ENCODE measurements at regions not wholly inside any gene's neighbourhood (a gene's known extent, or its start where the extent isn't known, plus 50 kb on each side); places are given as distances from the start of the nearest gene placed in this dataset.

DNA sequence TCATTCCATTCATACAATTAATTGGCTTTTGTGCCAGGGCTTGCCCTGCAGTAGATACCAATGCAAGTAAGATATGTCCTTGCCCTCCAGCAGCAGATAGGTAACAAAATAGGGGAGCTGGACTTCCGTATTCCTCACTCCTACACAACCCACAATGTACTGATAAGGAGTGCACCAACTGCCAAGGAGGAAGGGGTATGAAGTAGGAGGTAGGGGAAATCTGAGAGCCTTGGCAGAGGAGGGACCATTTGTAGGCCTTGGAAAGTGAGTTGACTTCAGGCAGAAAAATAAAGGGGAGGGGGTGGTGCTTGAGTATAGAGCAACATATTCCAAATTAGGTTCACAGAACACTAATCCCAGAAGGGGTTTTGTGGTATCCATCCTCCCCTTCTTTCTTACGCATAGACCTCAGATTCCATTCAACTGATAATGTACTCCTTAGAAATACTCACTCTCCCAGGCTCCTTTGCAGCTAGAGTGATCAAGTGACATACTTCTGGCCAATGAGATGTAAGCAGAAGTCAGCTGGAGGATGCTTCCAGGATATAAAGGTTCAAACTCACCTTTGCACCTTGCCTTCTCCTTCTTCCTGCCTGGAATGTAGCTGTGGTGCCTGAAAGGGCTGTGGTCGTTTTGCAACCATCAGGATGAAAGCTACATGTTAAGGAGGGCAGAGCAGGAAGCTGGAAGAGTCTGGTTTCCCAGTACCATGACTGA, 127.1 kb upstream of the SMAD3 start:
- Histone ChIP-seq H3K36me3 (ENCODE audit: control insufficient read depth, insufficient read depth, low read length) (no peaks in the 10 kb centered on the region), H3K9me3 (ENCODE audit: control insufficient read depth, low read length) (no peaks in the 10 kb centered on the region), H3K27me3 (replicated peaks; ENCODE audit: control insufficient read depth, insufficient read depth, low read length, poor library complexity, severe bottlenecking) (no peaks in the 10 kb centered on the region), H3K4me3 (ENCODE audit: insufficient read depth, low read depth, low read length, poor library complexity, severe bottlenecking) (no peak overlapping the region), H3K4me1 (ENCODE audit: control insufficient read depth, insufficient read depth, low read length, poor library complexity, severe bottlenecking) (no peaks in the 10 kb centered on the region), H3K27ac (ENCODE audit: insufficient read depth, low read length, poor library complexity, severe bottlenecking) (no peak overlapping the region)
- no peak for DNase-seq

DNA sequence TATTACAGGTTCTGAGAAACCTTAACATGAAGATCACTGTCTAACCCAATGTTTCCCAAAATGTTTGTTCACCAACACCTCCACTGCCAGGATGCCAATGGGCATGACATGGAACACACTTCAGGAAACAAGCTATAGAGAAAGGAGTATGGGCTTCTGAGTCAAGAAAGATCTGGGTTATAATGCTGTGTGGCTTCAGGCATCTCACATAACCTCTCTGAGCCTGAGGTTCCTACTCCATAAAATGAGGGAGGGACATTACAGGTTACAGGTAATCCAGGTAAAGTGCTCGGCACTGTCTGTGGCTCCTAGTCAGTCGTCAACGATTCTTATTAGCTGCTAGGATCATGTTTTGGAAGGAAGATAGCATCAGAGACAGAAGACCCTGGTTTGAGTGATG, 126.4 kb upstream of the SMAD3 start:
- H3K9me3 ChIP-seq (ENCODE audit: control insufficient read depth, low read length), result no peaks in the 10 kb centered on the region

DNA sequence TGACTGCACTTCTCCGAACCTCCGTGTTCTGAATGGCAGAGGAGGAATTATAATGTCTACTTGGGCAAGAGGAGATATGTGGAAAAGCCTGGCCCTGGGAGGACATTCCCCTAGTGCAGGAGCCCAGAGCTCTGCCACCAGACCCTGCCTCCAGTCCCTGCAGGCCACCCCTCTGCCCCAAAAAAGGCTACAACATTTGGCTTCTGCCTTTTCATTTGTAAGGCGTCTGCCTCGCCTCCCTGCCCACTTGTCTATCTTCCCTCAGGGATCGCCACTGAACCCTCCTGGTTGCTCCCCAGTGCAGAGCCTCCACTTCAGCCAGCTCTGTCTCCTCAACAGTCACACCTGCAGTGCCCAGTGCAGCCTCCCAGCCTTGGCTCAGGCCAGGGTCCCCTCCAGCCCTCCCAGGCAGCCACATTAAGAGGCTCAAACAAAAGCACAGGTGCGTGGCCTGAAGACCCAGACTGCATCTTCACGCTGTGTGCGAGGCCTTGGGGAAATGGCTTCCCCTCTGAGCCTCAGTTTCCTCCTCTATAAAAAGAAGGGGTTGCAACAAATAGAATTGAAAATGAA, 125.9 kb upstream of the SMAD3 start:
- Histone ChIP-seq H3K27ac (ENCODE audit: insufficient read depth, low read length, poor library complexity, severe bottlenecking) (no peak overlapping the region), H3K9me3 (ENCODE audit: control insufficient read depth, low read length) (no peaks in the 10 kb centered on the region), H3K4me1 (ENCODE audit: control insufficient read depth, insufficient read depth, low read length, poor library complexity, severe bottlenecking) (no peaks in the 10 kb centered on the region), H3K36me3 (ENCODE audit: control insufficient read depth, insufficient read depth, low read length) (no peaks in the 10 kb centered on the region), H3K4me3 (ENCODE audit: insufficient read depth, low read depth, low read length, poor library complexity, severe bottlenecking) (no peak overlapping the region), H3K27me3 (replicated peaks; ENCODE audit: control insufficient read depth, insufficient read depth, low read length, poor library complexity, severe bottlenecking) (no peaks in the 10 kb centered on the region)
- DNase-seq, result no peak

More for the DNA sequence above, 126.4 kb upstream of the SMAD3 start:
- Histone ChIP-seq H3K27ac (ENCODE audit: insufficient read depth, low read length, poor library complexity, severe bottlenecking) (no peak overlapping the region), H3K4me1 (ENCODE audit: control insufficient read depth, insufficient read depth, low read length, poor library complexity, severe bottlenecking) (no peaks in the 10 kb centered on the region), H3K4me3 (ENCODE audit: insufficient read depth, low read depth, low read length, poor library complexity, severe bottlenecking) (no peak overlapping the region), H3K27me3 (replicated peaks; ENCODE audit: control insufficient read depth, insufficient read depth, low read length, poor library complexity, severe bottlenecking) (no peaks in the 10 kb centered on the region), H3K36me3 (ENCODE audit: control insufficient read depth, insufficient read depth, low read length) (no peaks in the 10 kb centered on the region)
- no peak for DNase-seq

DNA sequence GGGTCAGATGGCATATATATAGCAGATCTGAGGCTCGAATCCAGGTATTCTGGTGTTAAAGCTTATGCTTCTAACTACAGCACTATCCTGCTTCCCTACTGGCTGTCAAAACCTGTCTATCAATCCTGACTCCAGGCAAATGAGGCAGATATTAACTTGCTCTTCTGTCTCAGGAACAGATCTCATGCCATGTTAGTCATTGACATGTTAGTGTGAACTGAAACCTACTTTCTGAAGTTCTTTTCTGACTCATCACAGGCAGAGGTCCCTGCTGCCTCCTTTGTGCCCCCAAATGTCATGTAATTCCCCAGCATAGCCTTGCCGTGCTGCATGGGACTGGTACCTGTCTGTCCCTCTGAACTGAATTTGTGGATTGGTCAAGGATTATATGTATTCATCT, 125.0 kb upstream of the SMAD3 start:
- Histone ChIP-seq H3K9me3 (ENCODE audit: control insufficient read depth, low read length) (no peaks in the 10 kb centered on the region), H3K27ac (ENCODE audit: insufficient read depth, low read length, poor library complexity, severe bottlenecking) (no peak overlapping the region), H3K4me1 (ENCODE audit: control insufficient read depth, insufficient read depth, low read length, poor library complexity, severe bottlenecking) (no peaks in the 10 kb centered on the region), H3K27me3 (replicated peaks; ENCODE audit: control insufficient read depth, insufficient read depth, low read length, poor library complexity, severe bottlenecking) (no peaks in the 10 kb centered on the region), H3K4me3 (ENCODE audit: insufficient read depth, low read depth, low read length, poor library complexity, severe bottlenecking) (no peak overlapping the region), H3K36me3 (ENCODE audit: control insufficient read depth, insufficient read depth, low read length) (no peaks in the 10 kb centered on the region)
- DNase-seq, result no peak

DNA sequence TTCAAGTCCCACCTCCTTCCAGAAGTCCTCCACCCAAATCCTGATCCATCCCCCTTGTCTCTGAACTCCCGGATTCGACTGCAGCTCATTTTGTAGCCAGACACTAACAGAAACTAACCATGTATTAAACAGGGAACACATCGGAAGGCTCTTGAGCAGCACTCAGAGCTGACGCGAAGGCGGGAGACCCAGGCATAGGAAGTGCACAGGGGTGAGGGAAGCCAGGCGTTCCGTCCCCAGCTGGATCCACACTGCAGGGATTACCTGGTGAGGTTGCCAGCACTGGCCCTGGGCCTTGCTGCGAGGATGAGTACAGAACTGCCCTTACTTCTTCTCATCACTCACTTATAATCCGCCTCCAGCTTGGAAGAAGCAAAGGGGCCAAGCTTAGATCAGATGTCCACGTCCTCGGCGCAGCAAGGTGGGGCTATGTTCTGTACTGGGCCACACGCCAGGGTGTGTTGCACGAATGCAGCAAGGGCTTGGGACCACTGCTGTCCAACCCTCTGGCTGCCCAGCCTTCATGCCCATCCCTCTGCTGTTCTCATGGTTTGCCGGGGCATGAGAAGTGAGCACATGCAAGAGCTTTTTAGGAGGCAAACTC, 124.2 kb upstream of the SMAD3 start:
- Histone ChIP-seq H3K27me3 (replicated peaks; ENCODE audit: control insufficient read depth, insufficient read depth, low read length, poor library complexity, severe bottlenecking) (no peaks in the 10 kb centered on the region), H3K4me3 (ENCODE audit: insufficient read depth, low read depth, low read length, poor library complexity, severe bottlenecking) (no peak overlapping the region), H3K9me3 (ENCODE audit: control insufficient read depth, low read length) (no peaks in the 10 kb centered on the region), H3K27ac (ENCODE audit: insufficient read depth, low read length, poor library complexity, severe bottlenecking) (no peak overlapping the region), H3K36me3 (ENCODE audit: control insufficient read depth, insufficient read depth, low read length) (no peaks in the 10 kb centered on the region), H3K4me1 (ENCODE audit: control insufficient read depth, insufficient read depth, low read length, poor library complexity, severe bottlenecking) (no peaks in the 10 kb centered on the region)
- DNase-seq, result no peak

DNA sequence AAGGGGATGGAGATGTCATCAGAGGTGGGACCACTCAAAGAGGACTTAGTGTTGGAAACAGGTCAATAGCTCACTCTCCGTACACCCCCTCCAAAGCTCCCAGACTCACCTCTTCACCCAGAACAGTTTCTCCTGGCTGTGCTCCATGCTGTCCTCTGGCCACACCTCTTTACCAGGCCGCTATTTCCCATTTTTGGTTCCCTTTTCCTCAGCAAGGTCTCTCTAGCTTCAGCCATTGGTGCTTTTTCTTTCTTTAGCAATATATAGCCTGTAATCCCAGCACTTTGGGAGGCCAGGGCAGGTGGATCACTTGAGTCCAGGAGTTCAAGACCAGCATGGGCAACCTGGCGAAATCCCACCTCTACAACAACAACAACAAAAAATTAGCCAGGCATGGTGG, 123.6 kb upstream of the SMAD3 start:
- DNase-seq, result no peak
- no peaks in the 10 kb centered on the region for H3K4me1 ChIP-seq (ENCODE audit: control insufficient read depth, insufficient read depth, low read length, poor library complexity, severe bottlenecking)

DNA sequence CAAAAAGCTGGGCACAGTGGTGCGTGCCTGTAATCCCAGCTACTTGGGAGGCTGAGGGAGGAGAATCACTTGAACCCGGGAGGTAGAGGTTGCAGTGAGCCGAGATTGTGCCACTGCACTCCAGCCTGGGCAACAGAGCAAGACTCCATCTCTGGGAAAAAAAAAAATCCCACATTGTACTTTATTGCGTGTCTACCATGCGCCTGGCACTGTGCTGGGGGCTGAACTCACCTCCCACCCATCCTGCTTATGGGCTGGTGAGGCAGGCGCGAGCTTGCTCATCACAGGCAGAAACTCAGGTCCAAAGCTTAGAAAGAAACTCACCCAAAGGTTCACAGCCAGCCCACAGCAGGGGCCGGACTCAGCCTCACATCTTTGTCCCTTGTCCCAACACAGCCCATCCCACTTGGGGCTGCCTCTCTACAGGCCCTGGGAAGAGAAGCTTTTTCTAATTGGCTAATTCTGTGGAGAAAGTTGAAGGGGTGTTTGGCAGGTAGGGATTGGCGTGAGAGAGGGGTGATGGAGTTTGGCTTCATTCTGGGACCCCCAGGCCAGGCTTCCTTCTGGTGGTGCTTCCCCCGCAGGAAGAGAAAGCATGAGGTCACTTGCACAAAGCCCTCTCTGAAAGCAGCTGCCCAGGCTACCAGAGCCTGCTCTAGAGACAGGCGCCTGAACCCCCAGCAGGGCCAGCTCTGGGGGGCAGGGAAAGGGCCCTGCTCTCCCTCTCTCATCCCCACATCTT, 122.6 kb upstream of the SMAD3 start:
- no peak overlapping the region for H3K4me3 ChIP-seq (ENCODE audit: insufficient read depth, low read depth, low read length, poor library complexity, severe bottlenecking)
- no peaks in the 10 kb centered on the region for H3K4me1 ChIP-seq (ENCODE audit: control insufficient read depth, insufficient read depth, low read length, poor library complexity, severe bottlenecking)
- DNase-seq, result no peak
- H3K36me3 ChIP-seq (ENCODE audit: control insufficient read depth, insufficient read depth, low read length), result no peaks in the 10 kb centered on the region
- no peaks in the 10 kb centered on the region for H3K9me3 ChIP-seq (ENCODE audit: control insufficient read depth, low read length)
- no peak overlapping the region for H3K27ac ChIP-seq (ENCODE audit: insufficient read depth, low read length, poor library complexity, severe bottlenecking)
- no peaks in the 10 kb centered on the region for H3K27me3 ChIP-seq (replicated peaks; ENCODE audit: control insufficient read depth, insufficient read depth, low read length, poor library complexity, severe bottlenecking)

More for the DNA sequence above, 123.6 kb upstream of the SMAD3 start:
- no peaks in the 10 kb centered on the region for H3K9me3 ChIP-seq (ENCODE audit: control insufficient read depth, low read length)
- no peaks in the 10 kb centered on the region for H3K27me3 ChIP-seq (replicated peaks; ENCODE audit: control insufficient read depth, insufficient read depth, low read length, poor library complexity, severe bottlenecking)
- no peak overlapping the region for H3K27ac ChIP-seq (ENCODE audit: insufficient read depth, low read length, poor library complexity, severe bottlenecking)
- no peak overlapping the region for H3K4me3 ChIP-seq (ENCODE audit: insufficient read depth, low read depth, low read length, poor library complexity, severe bottlenecking)
- H3K36me3 ChIP-seq (ENCODE audit: control insufficient read depth, insufficient read depth, low read length), result no peaks in the 10 kb centered on the region

DNA sequence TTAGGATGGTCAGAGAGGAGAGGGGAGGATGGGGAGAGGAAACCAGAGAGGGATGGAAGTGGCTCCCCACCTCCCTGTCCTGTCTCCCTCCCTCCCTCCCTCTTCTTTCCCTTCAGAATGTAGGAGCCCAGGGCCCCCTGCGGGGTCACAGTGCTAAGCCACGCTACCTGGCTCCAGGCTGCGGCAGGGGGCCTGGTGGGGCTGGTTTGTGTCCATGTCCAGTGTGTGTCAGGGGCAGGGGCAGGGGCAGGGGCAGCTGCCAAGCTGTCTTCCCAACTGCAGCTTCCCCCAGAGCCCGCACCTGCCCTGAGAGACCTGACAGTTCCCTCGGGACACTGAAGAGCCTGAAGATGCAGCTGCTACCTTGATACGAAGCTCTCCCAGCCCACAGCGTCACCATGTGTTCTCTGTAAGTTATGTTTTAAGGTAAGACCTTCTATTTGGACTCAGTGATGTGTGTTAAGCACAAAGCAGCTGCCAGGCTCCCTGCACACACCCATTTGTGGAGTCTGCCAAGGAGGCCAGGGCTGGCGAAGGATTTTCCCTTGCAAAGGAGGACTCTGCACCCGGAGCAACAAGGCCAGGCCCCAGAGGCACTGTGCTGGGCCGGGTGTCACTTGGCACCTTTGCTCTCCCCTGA, 121.8 kb upstream of the SMAD3 start:
- H3K27me3 ChIP-seq (replicated peaks; ENCODE audit: control insufficient read depth, insufficient read depth, low read length, poor library complexity, severe bottlenecking), result no peaks in the 10 kb centered on the region
- no peaks in the 10 kb centered on the region for H3K4me1 ChIP-seq (ENCODE audit: control insufficient read depth, insufficient read depth, low read length, poor library complexity, severe bottlenecking)

DNA sequence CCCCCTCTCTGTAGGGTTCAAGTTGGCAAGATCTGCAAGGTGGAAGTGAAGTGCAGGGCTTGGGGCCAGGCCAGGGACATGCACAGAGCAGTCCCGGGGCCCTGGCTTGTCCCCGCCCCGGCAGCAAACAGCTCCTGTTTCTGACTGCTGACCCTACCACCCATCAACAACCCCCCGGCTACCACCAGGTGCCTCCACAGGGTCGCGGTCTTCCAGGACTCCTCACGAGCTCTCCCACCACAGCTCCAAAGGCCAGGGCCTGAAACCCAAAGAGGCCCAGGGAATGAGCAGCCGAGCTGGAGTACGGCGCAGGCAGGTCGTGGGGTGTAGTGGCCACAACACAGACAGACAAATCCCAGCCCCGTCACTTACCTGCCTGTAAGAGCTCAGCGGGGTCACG, 121.3 kb upstream of the SMAD3 start:
- Histone ChIP-seq H3K4me3 (ENCODE audit: insufficient read depth, low read depth, low read length, poor library complexity, severe bottlenecking) (no peak overlapping the region), H3K27me3 (replicated peaks; ENCODE audit: control insufficient read depth, insufficient read depth, low read length, poor library complexity, severe bottlenecking) (no peaks in the 10 kb centered on the region), H3K27ac (ENCODE audit: insufficient read depth, low read length, poor library complexity, severe bottlenecking) (no peak overlapping the region), H3K36me3 (ENCODE audit: control insufficient read depth, insufficient read depth, low read length) (no peaks in the 10 kb centered on the region), H3K4me1 (ENCODE audit: control insufficient read depth, insufficient read depth, low read length, poor library complexity, severe bottlenecking) (no peaks in the 10 kb centered on the region), H3K9me3 (ENCODE audit: control insufficient read depth, low read length) (no peaks in the 10 kb centered on the region)
- no peak for DNase-seq

More for the DNA sequence above, 121.8 kb upstream of the SMAD3 start:
- no peak for DNase-seq
- no peak overlapping the region for H3K4me3 ChIP-seq (ENCODE audit: insufficient read depth, low read depth, low read length, poor library complexity, severe bottlenecking)
- H3K9me3 ChIP-seq (ENCODE audit: control insufficient read depth, low read length), result no peaks in the 10 kb centered on the region
- no peak overlapping the region for H3K27ac ChIP-seq (ENCODE audit: insufficient read depth, low read length, poor library complexity, severe bottlenecking)
- H3K36me3 ChIP-seq (ENCODE audit: control insufficient read depth, insufficient read depth, low read length), result no peaks in the 10 kb centered on the region
